LNCAP (cell line): ENCODE measurements at regions not wholly inside any gene's neighbourhood (a gene's known extent, or its start where the extent isn't known, plus 50 kb on each side); places are given as distances from the start of the nearest gene placed in this dataset.

Source experiments
- CTCF ChIP-seq: fragments of 450-650 bp; IDR thresholded peaks from 2 replicates; pipeline ENCODE4 v1.5.1; 2017; ENCODE audit warnings: mild to moderate bottlenecking

- no peak for TF ChIP-seq CTCF
Observed at GRCh38 chr16:26985100-26986065, 81.3 kb upstream of the C16orf82 start.

GRCh38 chr16:26987597-26988010 is 79.1 kb upstream of the C16orf82 start:
- no peak for TF ChIP-seq CTCF

GRCh38 chr16:26988186-26988585 is 78.5 kb upstream of the C16orf82 start:
- TF ChIP-seq CTCF = no peak

GRCh38 chr16:26992666-26993349 is 73.9 kb upstream of the C16orf82 start:
- no peak for TF ChIP-seq CTCF

GRCh38 chr16:26993511-26993910 is 73.2 kb upstream of the C16orf82 start:
- TF ChIP-seq CTCF = no peak

GRCh38 chr16:26993963-26994362 is 72.8 kb upstream of the C16orf82 start:
- no peak for TF ChIP-seq CTCF

- TF ChIP-seq CTCF = no peak
Observed at GRCh38 chr16:26995522-26995921, 71.2 kb upstream of the C16orf82 start.
